HG03521 (cell line): ENCODE measurements at regions not wholly inside any gene's neighbourhood (a gene's known extent, or its start where the extent isn't known, plus 50 kb on each side); places are given as distances from the start of the nearest gene placed in this dataset.

Experiments
- ATAC-seq: cut with Tn5 transposase; IDR thresholded peaks from one replicate; pipeline ENCODE4 v1.9.1; 2021; ENCODE audit warnings: mild to moderate bottlenecking, moderate library complexity; ENCODE audit not compliant: unreplicated experiment

- ATAC-seq, result no peak
Observed at GRCh38 chr12:32043928-32044549, 62.6 kb upstream of the BICD1 start.

GRCh38 chr12:32047357-32048212 lies 59.1 kb upstream of the BICD1 start:
- ATAC-seq, result no peak

GRCh38 chr12:32048791-32049190 lies 57.9 kb upstream of the BICD1 start:
- no peak for ATAC-seq

GRCh38 chr12:32049956-32050355 lies 56.7 kb upstream of the BICD1 start:
- ATAC-seq, result no peak

GRCh38 chr12:32051511-32052211 lies 55.0 kb upstream of the BICD1 start:
- ATAC-seq, result no peak

- ATAC-seq, result no peak
Observed at GRCh38 chr12:32052212-32052713, 54.4 kb upstream of the BICD1 start.

- ATAC-seq, result no peak
Observed at GRCh38 chr12:32053881-32054624, 52.6 kb upstream of the BICD1 start.
